ENCODE measurements at regions not wholly inside any gene's neighbourhood (a gene's known extent, or its start where the extent isn't known, plus 50 kb on each side); places are given as distances from the start of the nearest gene placed in this dataset.
A peak's percentile ranks its signal among the peaks of the same experiment; 100 is the strongest.

- no peak overlapping the region for H3K4me3 ChIP-seq (replicated peaks in 1 of 2; ENCODE audit: low read depth in 2 of 2, low read length in 2 of 2)
- no peak for TF ChIP-seq CTCF (IDR thresholded peaks at IDR 0.05; ENCODE audit: low read depth, low read length)
- DNase-seq (ENCODE audit: low read depth in 2 of 2): no peak
Measured at GRCh38 chr1:217230412-217230811, 400.5 kb downstream of the GPATCH2 start.

GRCh38 chr1:217228689-217229088 lies 402.2 kb downstream of the GPATCH2 start:
- no peak overlapping the region for H3K4me3 ChIP-seq (replicated peaks in 1 of 2; ENCODE audit: low read depth in 2 of 2, low read length in 2 of 2)
- DNase-seq (ENCODE audit: low read depth in 2 of 2): no peak
- no peak for TF ChIP-seq CTCF (IDR thresholded peaks at IDR 0.05; ENCODE audit: low read depth, low read length)

- H3K4me3 ChIP-seq (replicated peaks in 1 of 2; ENCODE audit: low read depth in 2 of 2, low read length in 2 of 2): no peak overlapping the region
- no peak for TF ChIP-seq CTCF (IDR thresholded peaks at IDR 0.05; ENCODE audit: low read depth, low read length)
- DNase-seq (ENCODE audit: low read depth in 2 of 2): no peak
Measured at GRCh38 chr1:217224201-217224600, 406.7 kb downstream of the GPATCH2 start.

GRCh38 chr1:217214551-217214950 lies 416.3 kb downstream of the GPATCH2 start:
- H3K4me3 ChIP-seq (replicated peaks in 1 of 2; ENCODE audit: low read depth in 2 of 2, low read length in 2 of 2): no peak overlapping the region
- DNase-seq (ENCODE audit: low read depth in 2 of 2): peak in 1 of 2 donors; percentile 34
- no peak for TF ChIP-seq CTCF (IDR thresholded peaks at IDR 0.05; ENCODE audit: low read depth, low read length)

- DNase-seq (ENCODE audit: low read depth in 2 of 2): no peak
- H3K4me3 ChIP-seq (replicated peaks in 1 of 2; ENCODE audit: low read depth in 2 of 2, low read length in 2 of 2): no peak overlapping the region
- TF ChIP-seq CTCF (IDR thresholded peaks at IDR 0.05; ENCODE audit: low read depth, low read length): no peak
Measured at GRCh38 chr1:217211486-217211885, 419.4 kb downstream of the GPATCH2 start.

- TF ChIP-seq CTCF (IDR thresholded peaks at IDR 0.05; ENCODE audit: low read depth, low read length): no peak
- H3K4me3 ChIP-seq (replicated peaks in 1 of 2; ENCODE audit: low read depth in 2 of 2, low read length in 2 of 2): no peak overlapping the region
- no peak for DNase-seq (ENCODE audit: low read depth in 2 of 2)
Measured at GRCh38 chr1:217205578-217205977, 425.3 kb downstream of the GPATCH2 start.

GRCh38 chr1:217196616-217197015 lies 434.3 kb downstream of the GPATCH2 start:
- TF ChIP-seq CTCF (IDR thresholded peaks at IDR 0.05; ENCODE audit: low read depth, low read length): no peak
- H3K4me3 ChIP-seq (replicated peaks in 1 of 2; ENCODE audit: low read depth in 2 of 2, low read length in 2 of 2): no peak overlapping the region
- DNase-seq (ENCODE audit: low read depth in 2 of 2): peak in 1 of 2 donors; percentile 18

Measured in cardiac fibroblast (primary cell).